ENCODE measurements at regions not wholly inside any gene's neighbourhood (a gene's known extent, or its start where the extent isn't known, plus 50 kb on each side); places are given as distances from the start of the nearest gene placed in this dataset.

- DNase-seq (ENCODE audit: low read depth in 2 of 2), result no peak
Measured at GRCh38 chr15:62691008-62691407, 351.5 kb upstream of the TPM1 start.

- DNase-seq (ENCODE audit: low read depth in 2 of 2), result no peak
Measured at GRCh38 chr15:62697636-62698035, 344.9 kb upstream of the TPM1 start.

GRCh38 chr15:62698646-62699045 lies 343.9 kb upstream of the TPM1 start:
- DNase-seq (ENCODE audit: low read depth in 2 of 2), result no peak

- DNase-seq (ENCODE audit: low read depth in 2 of 2), result no peak
Measured at GRCh38 chr15:62706317-62706716, 336.2 kb upstream of the TPM1 start.

- DNase-seq (ENCODE audit: low read depth in 2 of 2), result no peak
Measured at GRCh38 chr15:62708470-62708869, 334.1 kb upstream of the TPM1 start.

GRCh38 chr15:62709261-62709660 lies 333.3 kb upstream of the TPM1 start:
- no peak for DNase-seq (ENCODE audit: low read depth in 2 of 2)

GRCh38 chr15:62711691-62712454 lies 330.7 kb upstream of the TPM1 start:
- DNase-seq (ENCODE audit: low read depth in 2 of 2), result no peak

GRCh38 chr15:62712455-62712839 lies 330.1 kb upstream of the TPM1 start:
- no peak for DNase-seq (ENCODE audit: low read depth in 2 of 2)

- no peak for DNase-seq (ENCODE audit: low read depth in 2 of 2)
Measured at GRCh38 chr15:62715946-62716345, 326.6 kb upstream of the TPM1 start.

GRCh38 chr15:62717496-62717895 lies 325.1 kb upstream of the TPM1 start:
- no peak for DNase-seq (ENCODE audit: low read depth in 2 of 2)

- DNase-seq (ENCODE audit: low read depth in 2 of 2), result no peak
Measured at GRCh38 chr15:62719316-62719715, 323.2 kb upstream of the TPM1 start.

GRCh38 chr15:62722237-62722636 lies 320.3 kb upstream of the TPM1 start:
- DNase-seq (ENCODE audit: low read depth in 2 of 2), result no peak

GRCh38 chr15:62726461-62726860 lies 316.1 kb upstream of the TPM1 start:
- DNase-seq (ENCODE audit: low read depth in 2 of 2), result no peak

- DNase-seq (ENCODE audit: low read depth in 2 of 2), result no peak
Measured at GRCh38 chr15:62727501-62727900, 315.0 kb upstream of the TPM1 start.

- no peak for DNase-seq (ENCODE audit: low read depth in 2 of 2)
Measured at GRCh38 chr15:62730825-62731224, 311.7 kb upstream of the TPM1 start.

GRCh38 chr15:62732078-62732477 lies 310.5 kb upstream of the TPM1 start:
- no peak for DNase-seq (ENCODE audit: low read depth in 2 of 2)

GRCh38 chr15:62734706-62735105 lies 307.8 kb upstream of the TPM1 start:
- DNase-seq (ENCODE audit: low read depth in 2 of 2), result no peak

- DNase-seq (ENCODE audit: low read depth in 2 of 2), result no peak
Measured at GRCh38 chr15:62736756-62737155, 305.8 kb upstream of the TPM1 start.

- no peak for DNase-seq (ENCODE audit: low read depth in 2 of 2)
Measured at GRCh38 chr15:62737551-62737950, 305.0 kb upstream of the TPM1 start.

- no peak for DNase-seq (ENCODE audit: low read depth in 2 of 2)
Measured at GRCh38 chr15:62739082-62739481, 303.5 kb upstream of the TPM1 start.

- no peak for DNase-seq (ENCODE audit: low read depth in 2 of 2)
Measured at GRCh38 chr15:62739507-62739906, 303.0 kb upstream of the TPM1 start.

- DNase-seq (ENCODE audit: low read depth in 2 of 2), result no peak
Measured at GRCh38 chr15:62740141-62741004, 302.2 kb upstream of the TPM1 start.

- no peak for DNase-seq (ENCODE audit: low read depth in 2 of 2)
Measured at GRCh38 chr15:62741106-62741505, 301.4 kb upstream of the TPM1 start.
